OCI-LY1 (cell line): ENCODE measurements at regions not wholly inside any gene's neighbourhood (a gene's known extent, or its start where the extent isn't known, plus 50 kb on each side); places are given as distances from the start of the nearest gene placed in this dataset.

ENCODE experiments used
- CTCF ChIP-seq: fragments of 200-600 bp; sonication (generic), shearing (Covaris generic); IDR thresholded peaks from 2 replicates; pipeline ENCODE4 v1.5.1; 2017; ENCODE audit warnings: mild to moderate bottlenecking, antibody characterized with exemption, low read length, moderate library complexity, mixed read lengths
- EZH2 ChIP-seq: fragments of 200-600 bp; sonication (generic), shearing (Covaris generic); IDR thresholded peaks from 2 replicates; pipeline ENCODE4 v1.8.0; 2017; ENCODE audit warnings: borderline replicate concordance, mixed run types, mild to moderate bottlenecking, antibody characterized with exemption, low read length, moderate library complexity, mixed read lengths

GRCh38 chr9:81767921-81768320 lies 78.6 kb upstream of the TLE1 start:
- TF ChIP-seq CTCF (no peak), EZH2 (no peak)
